IPS DF 4.7 (cell line): ENCODE measurements at regions not wholly inside any gene's neighbourhood (a gene's known extent, or its start where the extent isn't known, plus 50 kb on each side); places are given as distances from the start of the nearest gene placed in this dataset.
"Not testable (repeated sequence)": the region's sequence is repeated elsewhere in the genome, so short reads cannot be mapped to it uniquely, and the experiment has no call there.

ENCODE experiments used
- DNase-seq: peaks from one replicate; pipeline ENCODE4 v3.0.0-alpha.2; 2013; ENCODE audit warnings: low spot score; ENCODE audit errors: extremely low read depth

DNA sequence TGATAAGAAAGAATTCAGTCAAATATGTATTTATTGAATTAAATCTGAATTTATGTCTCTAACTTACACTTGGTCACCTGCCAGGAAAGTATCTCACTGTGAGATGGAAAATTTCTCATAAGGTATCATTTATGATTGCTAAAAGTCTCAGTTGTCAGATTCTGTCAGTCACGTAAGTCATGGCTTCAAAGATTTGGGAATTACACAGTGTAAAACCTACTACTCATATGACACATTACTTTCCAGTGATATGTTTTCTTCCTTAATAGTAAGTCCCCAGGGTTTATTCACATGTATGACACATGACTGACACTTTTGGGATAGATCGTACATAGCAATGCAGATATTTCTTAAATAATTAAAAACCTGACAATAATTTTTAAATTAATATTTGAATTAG lies 792.2 kb downstream of the PLOD2 start:
- DNase-seq: no peak

DNA sequence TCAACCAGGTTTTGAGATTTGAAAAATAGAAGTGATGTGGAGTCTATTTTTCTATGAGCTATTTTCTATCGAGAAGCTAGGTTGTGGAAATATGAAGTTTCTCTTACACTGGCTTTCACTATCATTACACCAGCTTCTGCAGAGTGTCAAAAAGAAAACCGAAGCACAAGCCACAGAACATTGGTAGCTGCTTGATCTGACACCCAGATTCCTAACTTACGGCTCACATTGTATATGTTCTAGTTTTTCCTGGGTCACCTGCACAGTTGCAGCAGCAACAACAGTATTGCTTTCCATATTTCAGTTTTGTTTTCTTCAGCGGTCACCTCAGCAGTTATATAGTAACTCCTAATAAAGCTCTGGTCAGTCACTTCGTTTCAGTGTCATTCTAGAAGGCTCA lies 790.1 kb downstream of the PLOD2 start:
- DNase-seq: no peak

DNA sequence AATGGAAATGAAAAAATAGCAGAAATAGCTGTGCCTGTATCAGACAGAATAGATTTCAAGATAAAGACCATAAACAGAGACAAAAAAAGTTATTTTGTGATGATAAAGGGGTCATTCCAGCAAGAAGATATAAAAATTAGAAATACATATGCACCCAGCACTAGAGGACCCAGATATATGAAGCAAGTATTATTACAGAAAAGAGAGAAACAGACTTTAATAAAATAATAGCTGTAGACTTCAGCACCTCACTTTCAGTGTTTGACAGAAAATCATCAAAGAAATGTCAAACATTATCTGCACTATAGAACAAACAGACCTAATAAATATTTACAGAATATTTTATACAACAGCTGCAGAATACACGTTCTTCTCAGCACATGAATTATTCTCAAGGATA lies 783.7 kb downstream of the PLOD2 start:
- DNase-seq: no peak

DNA sequence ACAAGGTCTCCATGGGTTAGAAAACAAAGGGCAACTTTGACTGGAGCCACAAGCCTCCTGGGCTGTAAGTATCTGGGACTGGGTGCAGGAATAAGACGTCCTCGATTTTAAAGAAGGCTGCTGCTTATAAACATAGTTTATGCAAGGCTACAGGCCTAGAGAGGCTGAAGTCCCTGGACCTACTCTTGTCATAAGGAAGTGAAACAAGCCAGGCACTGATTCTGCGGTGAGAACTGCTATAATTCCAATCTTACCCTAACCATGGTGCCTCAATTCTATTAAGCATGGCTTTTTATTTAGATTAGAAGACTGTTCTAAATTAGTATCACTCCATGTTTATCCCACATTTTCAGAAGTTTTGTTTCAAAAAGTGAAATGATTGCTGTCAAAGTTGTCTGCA lies 777.6 kb downstream of the PLOD2 start:
- DNase-seq: no peak

DNA sequence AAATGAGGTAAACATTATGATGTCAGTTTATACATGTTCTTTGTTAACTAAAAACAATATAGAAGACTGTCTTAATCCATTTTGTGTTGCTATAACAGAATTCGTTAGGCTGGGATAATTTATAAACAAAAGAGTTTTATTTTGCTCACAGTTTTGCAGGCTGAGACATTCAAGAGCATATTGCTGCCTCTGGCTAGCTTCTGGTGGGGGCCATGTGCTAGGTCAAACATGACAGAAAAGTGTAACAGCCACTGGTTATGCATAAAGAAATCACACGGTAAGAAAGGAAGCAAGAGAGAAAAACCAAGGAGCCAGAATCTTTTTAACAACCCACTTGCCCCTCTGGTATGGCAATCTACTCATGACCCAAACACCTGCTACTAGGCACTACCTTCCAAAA lies 776.7 kb downstream of the PLOD2 start:
- no peak for DNase-seq

DNA sequence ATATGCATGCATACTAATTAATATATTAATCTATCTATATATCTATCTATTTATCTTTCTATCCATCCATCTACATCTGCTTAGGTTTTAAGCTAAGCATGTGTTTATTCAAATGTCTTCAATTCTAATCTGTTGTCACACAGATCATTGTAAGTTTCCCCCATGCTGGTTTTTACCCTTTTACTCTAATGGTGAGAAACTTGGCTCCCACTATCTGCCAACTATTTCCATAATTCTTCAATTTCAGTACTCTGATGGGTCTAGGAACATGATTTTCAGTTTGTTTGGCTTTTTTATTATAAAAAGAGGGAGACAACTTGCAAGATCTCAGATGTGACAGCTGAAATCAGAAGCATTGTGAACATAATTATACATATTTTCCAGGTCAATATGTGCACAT lies 773.8 kb downstream of the PLOD2 start:
- no peak for DNase-seq

DNA sequence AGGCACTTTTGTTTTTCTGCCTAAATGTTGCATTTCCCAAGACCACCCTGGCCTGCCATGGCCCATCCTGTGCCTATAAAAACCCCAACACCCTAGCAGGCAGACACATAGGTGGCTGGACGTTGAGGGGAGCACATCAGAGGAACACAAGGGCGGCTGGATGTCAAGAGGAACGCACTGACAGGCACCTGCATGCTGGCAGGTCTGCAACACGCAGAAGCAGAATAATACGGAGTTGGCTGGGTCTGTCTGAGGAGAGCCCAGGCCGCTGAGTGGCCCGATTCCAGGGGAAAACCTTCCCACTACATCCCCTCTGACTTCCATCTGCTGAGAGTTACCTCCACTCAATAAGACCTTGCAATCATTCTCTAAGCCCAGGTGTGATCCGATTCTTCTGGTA lies 765.6 kb downstream of the PLOD2 start:
- no peak for DNase-seq

DNA sequence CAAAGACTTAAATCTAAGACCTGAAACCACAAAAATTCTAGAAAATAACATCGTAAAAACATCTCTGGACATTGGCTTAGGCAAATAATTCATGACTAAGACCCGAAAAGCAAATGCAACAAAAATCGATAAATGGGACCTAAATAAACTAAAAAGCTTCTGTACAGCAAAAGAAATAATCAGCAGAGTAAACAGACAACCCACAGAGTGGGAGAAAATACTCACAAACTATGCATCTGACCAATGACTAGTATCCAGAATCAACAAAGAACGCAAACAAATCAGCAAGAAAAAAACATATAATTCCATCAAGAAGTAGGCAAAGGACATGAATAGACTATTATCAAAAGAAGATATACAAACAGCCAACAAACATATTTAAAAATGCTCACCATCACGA lies 749.4 kb downstream of the PLOD2 start:
- no peak for DNase-seq

DNA sequence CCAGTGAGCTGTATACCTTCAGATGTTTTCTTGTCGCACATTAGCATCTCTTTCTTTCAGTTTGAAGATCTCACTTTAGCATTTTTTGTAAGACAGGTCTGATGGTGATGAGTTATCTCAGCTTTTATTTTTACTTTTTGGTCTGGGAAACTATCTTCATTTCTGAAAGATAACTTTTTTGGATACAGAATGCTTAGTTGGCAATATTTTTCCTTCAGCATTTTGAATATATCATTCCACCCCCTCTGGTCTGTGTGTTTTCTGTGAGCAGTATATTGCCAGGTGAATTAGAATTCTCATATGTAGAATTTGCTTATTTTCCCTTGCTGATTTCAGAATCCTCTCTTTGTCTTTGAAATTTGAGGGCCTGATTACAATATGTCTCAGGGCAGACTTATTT lies 743.3 kb downstream of the PLOD2 start:
- no peak for DNase-seq

DNA sequence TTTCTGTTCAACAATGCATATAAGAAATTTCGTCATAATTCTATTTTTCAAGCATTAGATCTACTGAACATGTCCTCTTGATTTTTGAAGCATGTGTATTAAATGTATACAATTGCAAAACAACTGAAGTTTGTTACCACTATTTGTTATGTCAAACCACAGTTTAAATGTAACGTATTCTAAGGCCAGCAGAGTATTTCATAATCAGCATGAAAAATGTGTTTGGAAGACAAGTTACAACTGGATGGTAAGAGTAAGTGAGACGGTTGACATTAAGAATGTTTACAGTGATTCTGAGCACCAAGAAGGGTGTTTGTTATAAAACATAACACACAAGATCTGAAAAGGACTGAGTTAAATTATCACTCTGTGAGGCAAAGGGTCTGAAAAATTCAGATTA lies 738.4 kb downstream of the PLOD2 start:
- no peak for DNase-seq

DNA sequence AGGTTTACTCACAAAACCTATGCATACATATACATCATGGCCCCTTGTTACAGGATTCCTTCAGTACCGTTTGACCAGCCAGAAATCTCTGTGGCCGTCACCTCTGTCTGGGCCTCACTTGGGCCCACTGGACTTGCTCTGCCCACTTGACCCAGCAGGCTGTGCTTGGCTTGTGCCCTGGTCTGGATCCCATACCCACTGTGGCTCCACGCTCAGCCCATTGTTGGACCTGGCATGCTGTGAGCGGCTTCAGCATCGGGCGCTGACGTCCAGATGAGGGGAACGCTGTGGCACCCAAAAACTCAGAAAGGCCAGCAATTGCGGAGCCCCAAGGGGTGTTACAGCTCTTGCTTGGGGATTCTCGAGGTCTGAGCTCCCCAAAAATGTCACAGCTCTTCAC lies 733.6 kb downstream of the PLOD2 start:
- DNase-seq: no peak

DNA sequence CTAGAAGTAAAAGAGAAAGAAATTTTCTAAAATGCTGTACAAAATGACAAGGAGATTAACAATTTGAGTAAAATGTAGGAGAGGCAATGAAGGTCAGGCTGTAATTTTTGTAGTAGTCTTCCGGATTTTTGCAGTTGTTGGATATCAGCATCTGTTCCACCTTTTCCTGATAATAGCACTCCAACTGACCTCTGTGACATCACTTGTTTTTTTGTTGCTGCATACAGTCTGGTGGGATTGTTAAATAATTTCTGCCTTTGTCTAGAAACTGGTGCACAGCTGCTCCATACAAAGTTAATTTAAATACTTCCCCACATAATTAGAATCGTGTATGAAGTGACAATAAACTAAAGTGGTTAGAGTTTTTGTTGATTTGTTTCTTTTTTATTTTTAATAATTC lies 731.4 kb downstream of the PLOD2 start:
- DNase-seq: no peak

DNA sequence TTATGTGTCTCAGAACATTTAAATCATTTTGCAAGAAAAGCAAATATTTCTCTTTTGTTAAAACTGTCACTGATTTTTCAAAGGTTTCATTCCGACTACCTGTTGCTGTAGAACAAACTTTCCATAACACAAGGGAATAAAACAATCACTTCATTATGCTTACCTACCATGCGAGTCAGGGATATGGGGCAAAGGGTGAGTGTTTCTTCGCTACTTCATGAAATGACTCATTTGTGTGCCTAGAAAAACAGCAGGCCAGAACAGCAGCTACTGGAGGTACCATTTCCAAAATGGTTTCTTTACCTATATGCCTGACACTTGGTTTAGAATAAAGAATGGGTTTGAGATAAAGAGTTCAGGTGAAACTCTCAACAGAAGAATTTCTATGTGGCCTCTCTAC lies 712.5 kb downstream of the PLOD2 start:
- DNase-seq: no peak

DNA sequence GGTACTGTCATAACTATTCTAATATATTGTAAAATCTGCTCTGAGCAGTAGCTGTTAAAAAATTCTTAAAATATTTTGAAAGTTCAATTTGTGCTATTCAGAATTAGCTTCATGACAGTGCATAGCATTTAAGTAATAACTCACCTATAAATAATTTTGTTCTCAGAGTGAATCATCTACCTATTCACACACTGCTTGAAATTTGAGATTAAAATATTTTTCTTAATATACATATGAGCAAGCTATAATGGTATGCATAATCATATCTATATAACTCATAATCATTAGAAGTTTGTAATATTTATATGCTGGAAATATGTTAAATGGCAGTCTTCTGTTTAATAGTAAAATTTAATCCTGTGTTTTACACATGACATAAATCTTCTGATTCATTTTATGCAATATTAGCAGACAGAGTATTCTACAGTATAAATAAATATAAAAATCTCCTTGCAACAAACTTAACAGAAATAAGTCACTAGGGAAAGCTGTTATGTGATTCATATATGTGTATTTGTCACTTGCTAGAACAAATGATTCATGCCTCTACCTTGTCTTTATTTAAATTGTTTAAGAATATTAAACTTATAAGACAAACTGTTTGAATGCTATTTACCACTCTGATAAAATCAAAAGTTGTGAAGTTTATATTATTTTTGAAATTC lies 710.8 kb downstream of the PLOD2 start:
- no peak for DNase-seq

DNA sequence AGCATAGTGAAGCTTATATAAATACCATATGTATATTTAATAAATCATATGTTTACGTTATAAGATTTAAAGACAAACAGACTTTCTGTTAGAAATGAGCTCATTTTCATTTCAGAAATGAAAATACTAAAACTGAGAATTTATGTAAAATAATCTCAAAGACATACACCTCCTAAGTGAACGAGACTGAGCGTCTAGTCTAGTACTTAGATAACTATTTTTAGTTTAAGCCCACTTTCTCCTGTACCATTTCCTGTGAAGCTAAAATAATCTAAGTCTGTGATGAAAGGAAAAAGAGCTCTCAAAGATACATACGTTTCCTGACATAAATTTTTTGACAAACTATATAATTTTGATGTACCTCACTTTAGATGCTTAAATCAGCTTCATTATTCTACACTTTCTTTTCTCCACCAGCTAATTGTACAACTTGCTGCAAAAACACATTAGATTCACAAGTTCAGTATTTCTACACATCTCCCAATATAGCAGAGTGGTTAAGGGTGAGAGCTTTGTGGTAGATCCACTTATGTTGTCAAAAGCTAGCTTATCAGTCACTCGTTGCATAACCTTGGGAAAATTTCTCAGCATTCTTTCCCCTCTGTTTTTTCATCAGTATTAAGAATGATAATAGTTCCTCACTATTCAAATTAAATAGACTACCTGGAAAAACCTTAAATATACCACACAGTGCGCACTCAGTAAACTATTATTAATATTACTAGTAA lies 703.0 kb downstream of the PLOD2 start:
- no peak for DNase-seq

DNA sequence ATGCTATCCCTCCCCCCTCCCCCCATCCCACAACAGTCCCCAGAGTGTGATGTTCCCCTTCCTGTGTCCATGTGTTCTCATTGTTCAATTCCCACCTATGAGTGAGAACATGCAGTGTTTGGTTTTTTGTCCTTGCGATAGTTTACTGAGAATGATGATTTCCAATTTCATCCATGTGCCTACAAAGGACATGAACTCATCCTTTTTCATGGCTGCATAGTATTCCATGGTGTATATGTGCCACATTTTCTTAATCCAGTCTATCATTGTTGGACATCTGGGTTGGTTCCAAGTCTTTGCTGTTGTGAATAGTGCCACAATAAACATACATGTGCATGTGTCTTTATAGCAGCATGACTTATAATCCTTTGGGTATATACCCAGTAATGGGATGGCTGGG lies 701.3 kb downstream of the PLOD2 start:
- not testable (repeated sequence) for DNase-seq

DNA sequence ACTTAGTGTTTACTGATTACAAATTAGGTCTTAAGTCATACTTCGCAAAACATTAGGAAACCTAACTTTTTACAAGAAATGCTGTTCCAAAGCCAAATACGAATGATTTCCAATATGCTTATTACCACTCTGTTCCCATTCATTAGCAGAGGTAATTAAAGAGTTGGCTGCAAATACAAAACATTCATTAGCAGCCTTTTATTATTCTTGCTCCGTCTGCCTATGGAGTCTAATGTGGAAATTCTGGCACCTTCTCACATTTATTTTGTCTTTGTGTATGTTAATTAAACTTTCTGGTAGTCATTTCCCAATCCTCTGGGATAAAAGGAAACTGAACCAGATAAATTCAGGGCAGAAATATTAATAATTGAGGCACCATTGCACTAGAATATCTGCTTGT lies 689.0 kb downstream of the PLOD2 start:
- no peak for DNase-seq

DNA sequence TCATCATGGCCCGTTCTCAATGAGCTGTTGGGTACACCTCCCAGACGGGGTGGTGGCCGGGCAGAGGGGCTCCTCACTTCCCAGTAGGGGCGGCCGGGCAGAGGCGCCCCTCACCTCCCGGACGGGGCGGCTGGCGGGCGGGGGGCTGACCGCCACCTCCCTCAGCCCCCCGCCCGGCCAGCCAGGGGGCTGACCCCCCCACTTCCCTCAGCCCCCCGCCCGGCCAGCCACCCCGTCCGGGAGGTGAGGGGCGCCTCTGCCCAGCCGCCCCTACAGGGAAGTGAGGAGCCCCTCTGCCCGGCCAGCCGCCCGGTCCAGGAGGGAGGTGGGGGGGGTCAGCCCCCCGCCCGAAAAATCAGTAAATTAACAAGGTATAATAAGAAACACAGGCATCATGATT lies 678.2 kb downstream of the PLOD2 start:
- not testable (repeated sequence) for DNase-seq

DNA sequence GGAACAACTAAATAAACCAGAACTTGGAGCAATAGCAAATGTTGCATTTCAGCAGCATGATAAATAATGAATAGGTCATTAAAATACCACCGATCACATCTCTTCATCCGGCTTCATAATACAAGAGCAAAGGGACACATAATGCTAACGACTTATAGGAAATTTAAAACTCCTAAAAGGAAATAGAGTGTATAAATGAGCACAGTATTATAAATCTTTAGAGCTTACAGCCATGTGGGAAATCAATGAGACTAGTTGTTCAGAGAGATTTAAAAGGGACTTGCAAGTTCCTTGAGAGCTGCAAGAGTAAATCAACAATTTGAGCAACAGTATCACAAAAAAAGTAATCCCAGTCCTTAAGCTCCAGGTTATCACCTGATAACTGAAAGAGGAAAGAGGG lies 677.0 kb downstream of the PLOD2 start:
- no peak for DNase-seq

DNA sequence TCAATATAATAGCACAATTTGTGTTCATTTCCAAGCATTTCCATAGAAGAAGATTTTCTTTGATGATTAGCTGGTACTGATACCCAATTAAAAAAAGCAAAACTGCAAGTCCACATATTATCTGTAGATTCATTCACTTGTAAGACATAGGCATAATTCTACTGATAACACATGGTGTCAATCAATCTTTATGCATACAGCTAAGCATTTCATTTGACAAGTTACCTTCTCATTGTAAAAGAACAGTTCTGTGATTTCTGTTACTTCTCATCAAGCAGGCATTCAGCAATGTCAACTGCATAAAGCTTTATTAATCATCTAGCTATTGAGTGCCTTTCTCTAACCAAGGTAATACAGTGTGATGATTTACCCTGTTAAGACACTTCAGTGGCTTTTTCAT lies 672.0 kb downstream of the PLOD2 start:
- DNase-seq: no peak

DNA sequence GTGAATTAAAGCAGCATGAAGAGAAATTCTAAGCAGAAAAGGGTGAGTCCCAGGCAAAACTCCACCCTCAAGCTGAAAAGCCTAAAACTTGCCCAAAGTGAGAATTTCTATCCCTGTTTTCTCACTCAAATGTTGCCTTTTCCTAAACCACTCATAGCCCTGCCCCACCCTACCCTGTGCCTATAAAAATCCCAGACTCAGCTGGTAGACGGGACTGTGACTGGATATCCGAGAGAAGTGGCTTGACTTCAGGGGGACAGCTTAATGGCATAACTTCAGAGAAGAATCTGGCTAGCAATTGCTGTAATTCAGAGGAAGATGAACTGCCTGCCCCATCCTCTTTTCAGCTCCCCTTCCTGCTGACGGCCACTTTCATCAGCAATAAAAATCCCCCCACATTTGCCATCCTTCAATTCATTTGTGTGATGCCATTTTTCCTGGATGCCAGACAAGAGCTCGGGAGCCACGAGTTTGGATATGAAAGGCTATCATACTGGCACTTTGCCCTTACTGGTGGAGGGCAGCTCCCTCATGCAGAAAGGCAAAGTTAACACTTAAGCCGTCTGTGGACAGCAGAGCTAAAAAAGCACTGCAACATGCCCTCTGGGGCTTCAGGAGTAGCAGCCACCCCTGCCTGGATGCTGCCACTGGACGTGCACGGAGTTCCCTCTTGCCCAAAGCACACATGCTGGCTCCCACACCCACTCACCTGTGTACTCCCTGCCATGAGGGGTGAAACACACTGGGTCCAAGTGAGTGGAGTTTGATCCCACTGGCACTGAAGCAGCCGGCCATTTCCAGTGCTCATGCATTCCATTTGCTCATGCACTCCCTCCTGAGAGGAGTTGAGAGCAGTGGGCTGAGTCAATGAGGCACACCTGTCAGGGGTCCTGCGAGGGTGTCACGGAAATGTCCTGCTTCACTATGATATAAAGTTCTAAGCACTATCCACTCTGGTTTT lies 670.6 kb downstream of the PLOD2 start:
- no peak for DNase-seq

DNA sequence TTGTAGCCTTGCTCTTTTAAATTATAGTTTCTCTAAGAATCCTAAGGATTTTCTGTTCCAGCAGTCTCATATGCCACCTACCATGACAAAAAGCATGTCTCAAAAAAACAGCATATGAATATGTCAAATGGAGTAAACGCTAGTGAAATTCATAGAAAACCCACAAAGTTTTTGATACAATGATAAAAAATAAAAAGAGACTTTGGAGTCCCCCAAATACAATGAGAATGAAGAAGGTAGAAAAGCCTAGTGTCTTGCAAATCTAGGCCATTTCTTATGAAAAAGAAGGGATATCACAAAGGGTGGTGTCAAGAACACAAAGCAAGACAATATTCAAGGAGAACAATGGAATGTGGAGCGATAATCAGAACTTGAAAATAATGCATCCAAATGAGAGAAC lies 668.5 kb downstream of the PLOD2 start:
- DNase-seq: no peak
